ENCODE measurements at regions not wholly inside any gene's neighbourhood (a gene's known extent, or its start where the extent isn't known, plus 50 kb on each side); places are given as distances from the start of the nearest gene placed in this dataset.
"Not testable (repeated sequence)": the region's sequence is repeated elsewhere in the genome, so short reads cannot be mapped to it uniquely, and the experiment has no call there.

DNA sequence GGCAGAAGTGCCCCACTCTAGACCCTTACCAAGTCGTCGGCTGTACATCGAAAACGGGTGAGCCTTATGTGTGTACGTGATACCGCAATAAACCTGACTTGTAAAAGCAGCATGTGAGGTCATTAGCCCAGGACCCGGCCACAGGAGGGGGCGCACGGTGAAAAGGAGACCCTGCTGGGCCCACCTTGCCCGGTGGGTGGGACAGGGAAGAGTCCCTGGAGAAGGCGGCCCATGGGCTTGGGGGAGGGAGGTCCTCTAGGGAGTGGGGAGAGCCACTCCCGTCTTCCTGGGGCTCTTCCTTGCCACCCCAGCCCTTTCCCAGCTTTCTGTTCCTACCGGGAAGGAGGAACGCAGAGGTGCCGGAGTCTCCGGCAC is 188.8 kb downstream of the NPIPB11 start:
- H3K9me3 Mint-ChIP-seq, result peaks cover 13% of the 10 kb centered on the region
- H3K4me1 Mint-ChIP-seq (ENCODE audit: low read depth); intact Hi-C loops (cut with micrococcal nuclease); H3K4me3 Mint-ChIP-seq; H3K27me3 Mint-ChIP-seq (ENCODE audit: insufficient read depth); DNase-seq (ENCODE audit: low spot score); H3K27ac Mint-ChIP-seq: not testable (repeated sequence)
- H3K36me3 Mint-ChIP-seq (ENCODE audit: low read depth), result peaks cover 11% of the 10 kb centered on the region

DNA sequence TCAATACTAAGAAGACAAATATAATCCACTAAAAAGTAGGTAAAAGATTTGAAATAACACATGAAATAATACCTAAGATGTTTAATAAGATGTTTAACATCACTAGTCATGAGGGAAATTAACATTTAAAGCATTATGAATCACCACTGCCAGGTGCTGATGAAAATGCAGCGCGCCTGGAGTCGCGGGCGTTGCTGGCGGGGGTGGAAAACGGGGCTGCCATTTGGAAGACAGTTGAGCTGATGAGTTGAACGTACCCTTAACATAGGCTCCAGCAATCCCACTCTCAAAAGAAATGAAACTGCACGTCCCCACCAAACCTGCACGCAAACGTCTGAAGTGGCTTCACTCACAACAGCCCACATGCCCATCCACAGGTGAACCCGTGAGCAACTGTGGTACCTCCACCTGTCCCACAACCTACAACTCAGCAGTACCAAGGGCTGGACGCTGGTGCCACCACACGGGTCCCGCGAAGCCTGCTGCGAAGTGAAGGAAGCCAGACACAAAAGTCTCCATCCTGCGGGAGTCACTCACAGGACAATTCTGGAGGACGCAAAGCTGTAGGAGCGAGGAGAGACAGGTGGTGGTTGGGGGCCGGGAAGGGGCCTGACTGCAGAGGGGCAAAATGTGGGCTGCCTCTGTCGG is 189.3 kb downstream of the NPIPB11 start:
- H3K27ac Mint-ChIP-seq; intact Hi-C loops (cut with micrococcal nuclease); H3K4me1 Mint-ChIP-seq (ENCODE audit: low read depth); H3K4me3 Mint-ChIP-seq; H3K27me3 Mint-ChIP-seq (ENCODE audit: insufficient read depth); DNase-seq (ENCODE audit: low spot score): not testable (repeated sequence)
- Mint-ChIP-seq H3K36me3 (ENCODE audit: low read depth) (peaks cover 11% of the 10 kb centered on the region), H3K9me3 (peaks cover 13% of the 10 kb centered on the region)

DNA sequence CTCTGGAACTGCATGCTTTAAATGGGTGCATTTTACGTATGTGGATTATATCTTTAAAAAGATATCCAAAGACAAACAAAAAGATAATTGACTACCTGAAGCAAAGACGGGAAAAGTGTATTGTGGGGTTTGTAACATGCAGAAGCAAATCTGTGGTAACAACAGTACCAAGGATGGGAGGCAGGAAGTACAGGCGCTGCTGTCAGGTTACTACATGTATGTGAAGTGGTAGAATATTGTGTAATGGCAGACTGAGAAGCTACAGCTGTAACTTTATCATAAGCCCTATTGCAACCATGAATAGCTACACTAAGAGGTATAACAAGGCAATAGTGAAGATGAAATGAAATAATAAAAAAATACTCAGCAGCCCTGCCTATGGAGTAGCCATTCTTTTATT is 192.7 kb downstream of the NPIPB11 start:
- DNase-seq (ENCODE audit: low spot score); H3K4me3 Mint-ChIP-seq; H3K27me3 Mint-ChIP-seq (ENCODE audit: insufficient read depth); intact Hi-C loops (cut with micrococcal nuclease); H3K27ac Mint-ChIP-seq; H3K4me1 Mint-ChIP-seq (ENCODE audit: low read depth); H3K9me3 Mint-ChIP-seq; H3K36me3 Mint-ChIP-seq (ENCODE audit: low read depth): not testable (repeated sequence)

GRCh38 chr16:29213251-29213650 is 193.3 kb downstream of the NPIPB11 start:
- DNase-seq (ENCODE audit: low spot score); intact Hi-C loops (cut with micrococcal nuclease); H3K36me3 Mint-ChIP-seq (ENCODE audit: low read depth): not testable (repeated sequence)

DNA sequence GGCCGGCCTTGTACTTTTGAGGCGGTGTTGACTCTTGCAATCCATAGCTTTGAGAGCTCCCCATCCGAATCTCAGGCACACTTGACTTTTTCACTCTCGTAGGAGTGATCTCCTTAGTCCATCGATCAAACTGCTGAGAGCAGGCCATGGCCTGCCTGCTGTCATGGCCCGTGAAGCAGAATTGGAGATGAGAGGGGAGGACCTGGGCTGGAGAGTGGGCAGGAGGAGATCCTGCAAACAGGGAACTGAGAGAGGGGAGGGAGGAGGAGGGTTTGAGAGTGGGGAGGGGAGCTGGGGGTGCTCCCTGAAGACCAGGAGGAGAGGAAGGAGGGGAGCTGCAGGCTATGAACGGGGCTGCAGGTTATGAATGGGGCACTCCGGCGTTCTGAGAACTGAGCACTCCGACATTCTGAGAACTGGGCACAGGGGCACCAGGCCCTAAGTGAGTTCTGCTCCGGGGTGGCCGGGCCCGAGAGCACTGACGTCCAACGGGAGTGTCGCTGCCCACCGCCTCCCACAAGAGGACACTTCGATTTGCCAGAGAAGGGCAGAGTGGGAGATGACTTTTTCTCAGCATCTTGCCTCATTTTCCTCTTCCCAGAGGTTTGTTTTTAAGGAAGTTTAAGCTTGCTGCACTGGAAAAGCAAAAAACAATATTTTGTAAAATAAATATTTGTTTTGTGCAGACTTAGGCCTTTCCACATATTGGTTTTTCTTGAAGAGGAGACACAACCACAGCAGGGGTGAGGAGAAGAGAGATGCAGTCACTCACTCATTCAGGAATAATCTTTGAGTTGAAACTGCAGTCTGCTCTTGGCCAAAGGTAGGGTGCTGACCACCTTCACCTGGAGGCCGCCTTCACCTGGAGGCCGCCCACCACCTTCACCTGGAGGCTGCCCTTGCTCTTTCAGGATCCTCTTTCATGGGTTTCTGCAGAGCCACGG is 194.2 kb downstream of the NPIPB11 start:
- H3K4me3 Mint-ChIP-seq; H3K9me3 Mint-ChIP-seq; DNase-seq (ENCODE audit: low spot score); H3K27ac Mint-ChIP-seq; intact Hi-C loops (cut with micrococcal nuclease); H3K27me3 Mint-ChIP-seq (ENCODE audit: insufficient read depth); H3K4me1 Mint-ChIP-seq (ENCODE audit: low read depth); H3K36me3 Mint-ChIP-seq (ENCODE audit: low read depth): not testable (repeated sequence)

More at GRCh38 chr16:29213251-29213650, 193.3 kb downstream of the NPIPB11 start:
- not testable (repeated sequence) for H3K9me3 Mint-ChIP-seq; H3K27ac Mint-ChIP-seq; H3K4me3 Mint-ChIP-seq; H3K4me1 Mint-ChIP-seq (ENCODE audit: low read depth); H3K27me3 Mint-ChIP-seq (ENCODE audit: insufficient read depth)

DNA sequence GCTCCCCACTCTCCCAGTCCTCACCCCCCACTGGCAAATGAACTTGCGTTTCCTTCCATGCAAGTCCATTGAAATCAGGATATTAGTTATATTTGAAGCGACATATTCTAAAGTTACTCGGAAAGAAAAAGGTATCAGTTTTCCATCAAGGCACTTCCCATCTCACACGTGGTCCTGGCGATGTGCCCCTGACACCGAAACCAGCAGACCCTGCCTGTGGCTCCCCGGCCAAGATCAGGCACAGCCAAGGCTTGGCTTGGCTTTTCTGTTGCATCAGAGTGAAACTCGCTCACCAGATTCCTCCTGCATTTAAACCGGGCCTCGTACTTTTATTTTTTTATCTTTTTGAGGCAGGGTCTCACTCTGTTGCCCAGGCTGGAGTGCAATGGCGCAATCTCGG is 195.1 kb downstream of the NPIPB11 start:
- H3K4me3 Mint-ChIP-seq; intact Hi-C loops (cut with micrococcal nuclease); H3K4me1 Mint-ChIP-seq (ENCODE audit: low read depth); H3K27ac Mint-ChIP-seq; DNase-seq (ENCODE audit: low spot score); H3K36me3 Mint-ChIP-seq (ENCODE audit: low read depth); H3K27me3 Mint-ChIP-seq (ENCODE audit: insufficient read depth): not testable (repeated sequence)
- peaks cover 12% of the 10 kb centered on the region for H3K9me3 Mint-ChIP-seq

GRCh38 chr16:29210299-29211150 is 196.0 kb downstream of the NPIPB11 start:
- H3K27ac Mint-ChIP-seq; H3K27me3 Mint-ChIP-seq (ENCODE audit: insufficient read depth); H3K36me3 Mint-ChIP-seq (ENCODE audit: low read depth); H3K4me1 Mint-ChIP-seq (ENCODE audit: low read depth); intact Hi-C loops (cut with micrococcal nuclease); H3K4me3 Mint-ChIP-seq; DNase-seq (ENCODE audit: low spot score): not testable (repeated sequence)
- peaks cover 21% of the 10 kb centered on the region for H3K9me3 Mint-ChIP-seq

DNA sequence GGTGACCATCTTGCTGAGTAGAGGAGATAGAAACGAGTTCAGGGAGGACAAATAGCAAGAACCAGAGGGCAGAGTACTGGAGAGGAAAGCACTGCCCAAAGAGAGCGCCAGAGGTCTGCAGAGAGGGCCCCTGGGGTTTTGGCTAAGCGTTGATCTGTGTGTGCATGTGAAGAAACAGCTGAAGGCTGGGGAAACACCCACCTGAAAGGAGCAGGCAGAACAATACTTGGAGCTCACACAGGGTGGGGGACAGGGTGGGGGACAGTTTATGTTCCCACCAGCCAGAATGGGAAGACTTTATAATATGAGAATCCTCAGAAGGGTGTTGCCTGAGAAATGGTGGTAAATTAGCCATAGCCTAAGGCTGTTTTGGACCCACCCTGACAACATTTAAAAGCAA is 200.4 kb downstream of the NPIPB11 start:
- H3K27me3 Mint-ChIP-seq (ENCODE audit: insufficient read depth); H3K4me3 Mint-ChIP-seq; DNase-seq (ENCODE audit: low spot score); H3K4me1 Mint-ChIP-seq (ENCODE audit: low read depth); H3K27ac Mint-ChIP-seq; intact Hi-C loops (cut with micrococcal nuclease); H3K36me3 Mint-ChIP-seq (ENCODE audit: low read depth): not testable (repeated sequence)
- H3K9me3 Mint-ChIP-seq, result peaks cover 21% of the 10 kb centered on the region

DNA sequence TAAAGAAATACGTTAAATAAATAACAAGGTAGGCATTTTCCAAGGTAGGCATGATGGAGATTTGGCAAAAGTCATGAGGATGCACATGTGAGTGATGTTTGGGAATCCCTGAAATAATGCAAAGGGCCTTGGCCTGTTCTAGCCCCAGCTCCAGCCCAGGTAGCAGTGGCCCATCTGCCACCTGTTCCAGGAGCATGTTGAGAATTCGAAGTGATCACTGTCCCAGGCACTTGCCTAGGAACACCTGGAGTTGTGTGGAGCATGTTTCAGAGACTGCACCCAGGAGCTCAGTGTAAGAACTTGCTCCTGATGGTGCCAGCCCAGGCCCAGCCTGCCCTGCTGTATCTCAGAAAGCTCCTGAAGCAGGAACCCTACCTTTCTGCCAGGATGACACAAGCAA is 201.4 kb downstream of the NPIPB11 start:
- peaks cover 21% of the 10 kb centered on the region for H3K9me3 Mint-ChIP-seq
- H3K36me3 Mint-ChIP-seq (ENCODE audit: low read depth); H3K4me1 Mint-ChIP-seq (ENCODE audit: low read depth); intact Hi-C loops (cut with micrococcal nuclease); H3K4me3 Mint-ChIP-seq; DNase-seq (ENCODE audit: low spot score); H3K27ac Mint-ChIP-seq; H3K27me3 Mint-ChIP-seq (ENCODE audit: insufficient read depth): not testable (repeated sequence)

DNA sequence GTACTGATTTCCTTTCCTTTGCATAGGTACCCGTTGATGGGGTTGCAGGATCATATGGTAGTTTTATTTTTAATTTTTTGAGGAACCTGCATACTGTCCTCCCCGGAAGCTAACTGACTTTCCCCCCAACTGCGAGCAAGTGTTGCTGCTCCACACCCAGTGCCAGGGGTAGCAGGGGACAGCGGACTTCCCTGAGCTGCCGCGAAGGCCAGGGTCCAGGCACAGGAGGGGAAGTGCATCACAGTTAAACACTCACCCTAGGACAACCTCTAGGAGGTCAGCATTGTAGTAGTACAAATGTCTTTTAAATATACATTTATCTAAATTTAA is 201.7 kb downstream of the NPIPB11 start:
- no peak for DNase-seq (ENCODE audit: low spot score)
- Mint-ChIP-seq H3K4me1 (ENCODE audit: low read depth) (no peaks in the 10 kb centered on the region), H3K27me3 (ENCODE audit: insufficient read depth) (no peaks in the 10 kb centered on the region), H3K9me3 (peaks cover 21% of the 10 kb centered on the region), H3K36me3 (ENCODE audit: low read depth) (no peaks in the 10 kb centered on the region), H3K4me3 (no peak overlapping the region), H3K27ac (no peak overlapping the region)
- intact Hi-C loops (cut with micrococcal nuclease), result no loop called here

DNA sequence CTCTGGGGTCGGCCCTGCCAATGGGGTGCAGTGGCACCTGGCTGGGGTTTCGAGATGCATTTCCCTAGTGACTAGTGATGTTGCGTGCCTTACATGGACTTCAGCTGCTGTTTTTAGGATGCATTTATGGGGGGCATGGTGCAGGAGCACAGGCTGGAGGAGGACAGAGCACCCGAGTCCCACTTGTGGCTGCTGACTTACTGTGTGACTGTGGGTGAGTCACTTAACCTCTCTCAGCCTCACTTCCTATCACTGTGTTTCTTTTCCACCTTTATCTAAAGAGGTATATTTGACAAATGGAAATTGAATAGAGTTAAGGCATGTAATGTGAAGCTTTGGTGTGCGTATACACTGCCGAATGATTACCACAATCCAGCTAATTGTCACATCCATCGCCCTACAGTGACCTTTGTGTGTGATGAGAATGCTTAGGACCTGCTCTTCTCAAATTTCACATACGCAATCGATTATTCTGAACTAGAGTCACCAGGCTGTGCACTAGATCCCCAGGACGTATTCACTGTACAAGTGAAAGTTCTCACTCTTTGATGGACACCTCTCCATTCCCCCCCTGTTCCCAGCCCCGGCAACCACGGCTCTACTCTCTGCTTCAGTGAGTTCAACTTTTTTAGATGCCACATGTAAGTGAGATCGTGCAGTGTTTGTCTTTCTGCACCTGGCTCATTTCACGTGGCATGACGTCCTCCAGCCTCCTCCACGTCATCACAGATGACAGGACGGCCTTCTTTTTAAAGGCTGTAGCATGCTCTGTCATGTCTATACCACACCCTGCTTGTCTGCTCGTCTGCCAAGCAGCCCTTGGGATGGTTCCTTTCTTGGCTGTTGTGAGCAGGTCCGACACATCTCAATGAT is 202.3 kb downstream of the NPIPB11 start:
- H3K4me3 Mint-ChIP-seq; H3K4me1 Mint-ChIP-seq (ENCODE audit: low read depth); H3K36me3 Mint-ChIP-seq (ENCODE audit: low read depth); intact Hi-C loops (cut with micrococcal nuclease); H3K27ac Mint-ChIP-seq; DNase-seq (ENCODE audit: low spot score); H3K27me3 Mint-ChIP-seq (ENCODE audit: insufficient read depth): not testable (repeated sequence)
- H3K9me3 Mint-ChIP-seq, result peaks cover 16% of the 10 kb centered on the region
